Prostate gland (tissue), 2 donors: ENCODE measurements at regions not wholly inside any gene's neighbourhood (a gene's known extent, or its start where the extent isn't known, plus 50 kb on each side); places are given as distances from the start of the nearest gene placed in this dataset.

ENCODE experiments used
- DNase-seq: peaks from one replicate; pipeline ENCODE4 v3.0.0-alpha.2; 2019; ENCODE audit warnings: low spot score
- H3K27ac ChIP-seq, 2 donors: fragments of 200-600 bp; sonication (generic); 2 replicates each; pipeline ENCODE4 v1.5.1; 2017 to 2019
- H3K27me3 ChIP-seq: fragments of 200-600 bp; sonication (generic); replicated peaks from 2 replicates; pipeline ENCODE4 v1.5.1; 2019; ENCODE audit not compliant: insufficient read depth
- H3K36me3 ChIP-seq, 2 donors: fragments of 200-600 bp; sonication (generic); 1 replicate in 1 of 2; 2 replicates in 1 of 2; pipeline versions ENCODE4 v1.5.1 to v1.8.1; 2017 to 2019
- H3K4me1 ChIP-seq: fragments of 200-600 bp; sonication (generic); replicated peaks from 2 replicates; pipeline ENCODE4 v1.5.1; 2019
- H3K4me3 ChIP-seq, 2 donors: fragments of 200-600 bp; sonication (generic); 2 replicates each; pipeline ENCODE4 v1.5.1; 2017 to 2019
- H3K9me3 ChIP-seq: fragments of 200-600 bp; sonication (generic); 2 replicates; pipeline ENCODE4 v1.5.1; 2017
- CTCF ChIP-seq, 4 experiments: fragments of 200-600 bp in 2 of 4; fragments of 450-650 bp in 2 of 4; sonication (generic) in 2 of 4; IDR thresholded peaks; 1 replicate in 3 of 4; 2 replicates in 1 of 4; pipeline ENCODE4 v1.5.1; 2016 to 2019; ENCODE audit warnings: antibody characterized with exemption in 4 of 4, mild to moderate bottlenecking in 2 of 4, moderate library complexity in 2 of 4
- POLR2A ChIP-seq: fragments of 450-650 bp; IDR thresholded peaks from one replicate; pipeline ENCODE4 v1.6.1; 2016; ENCODE audit warnings: antibody characterized with exemption, mild to moderate bottlenecking
- POLR2AphosphoS5 ChIP-seq: sonication (generic); formaldehyde crosslinking; IDR thresholded peaks from one replicate; pipeline ENCODE4 v1.6.1; 2017; ENCODE audit warnings: antibody characterized with exemption
- WGBS: methylation state at CpG from one replicate; pipeline ENCODE4 v1.1.5; 2018; 5-methylcytosine and 5-hydroxymethylcytosine counted together
- intact Hi-C: fragments of 100-400 bp; cut with DNase I; formaldehyde crosslinking; loops from one replicate; pipeline ENCODE4 v1.14.2; 2022

DNA sequence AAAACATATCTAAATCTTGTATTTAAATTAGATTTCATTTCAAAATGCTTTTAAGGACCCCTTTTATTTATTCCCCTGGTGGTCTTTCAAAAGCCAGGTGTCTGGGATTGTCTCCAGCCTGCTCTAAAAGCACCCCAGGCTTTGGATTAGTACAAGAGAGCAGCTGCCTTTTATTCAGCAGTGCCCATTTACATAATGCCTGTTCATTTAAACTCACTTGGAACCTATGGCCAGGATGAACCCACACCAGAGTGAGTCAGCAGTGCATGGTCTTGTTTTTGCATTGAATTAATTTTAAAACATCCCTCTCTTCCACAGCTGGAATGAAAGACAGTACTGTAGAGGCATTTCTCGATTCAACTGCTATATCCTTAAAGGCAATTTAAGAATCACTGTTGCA is 64.1 kb upstream of the TENM3 start:
- no peaks in the 10 kb centered on the region for H3K36me3 ChIP-seq
- no peaks in the 10 kb centered on the region for H3K27me3 ChIP-seq
- WGBS = 100% methylated on average over 1 of the region's 1 CpG
- H3K4me3 ChIP-seq = no peak overlapping the region
- TF ChIP-seq POLR2AphosphoS5 (no peak), CTCF (IDR thresholded peaks at IDR 0.05) (no peak), POLR2A (no peak)
- no peaks in the 10 kb centered on the region for H3K9me3 ChIP-seq
- no peaks in the 10 kb centered on the region for H3K4me1 ChIP-seq
- no peak overlapping the region for H3K27ac ChIP-seq
- DNase-seq = no peak
- intact Hi-C loops = no loop called here

DNA sequence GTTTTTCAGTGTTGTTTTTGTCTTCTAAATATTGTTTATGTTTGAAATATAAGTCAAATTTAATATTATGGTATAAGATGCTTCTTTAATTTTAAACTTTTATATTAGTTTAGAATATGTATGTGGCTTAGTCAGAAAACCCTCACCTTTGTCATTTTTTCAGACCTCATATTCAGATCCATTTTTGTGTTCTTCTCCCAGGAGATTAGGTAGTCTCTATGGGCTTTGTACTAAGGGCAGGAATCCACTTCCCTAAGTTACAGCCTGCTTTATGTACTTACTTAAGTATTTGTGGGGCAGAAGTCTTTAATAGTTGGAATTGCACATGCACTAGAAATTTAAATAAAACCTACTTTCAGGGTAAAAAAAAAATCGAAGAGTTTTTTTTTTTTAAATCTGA is 63.5 kb upstream of the TENM3 start:
- Histone ChIP-seq H3K4me3 (no peak overlapping the region), H3K4me1 (no peaks in the 10 kb centered on the region), H3K27me3 (no peaks in the 10 kb centered on the region), H3K36me3 (no peaks in the 10 kb centered on the region), H3K9me3 (no peaks in the 10 kb centered on the region), H3K27ac (no peak overlapping the region)
- no peak for DNase-seq
- intact Hi-C loops = no loop called here
- WGBS = 85% methylated on average over 1 of the region's 1 CpG
- TF ChIP-seq POLR2A (no peak), CTCF (IDR thresholded peaks at IDR 0.05) (no peak), POLR2AphosphoS5 (no peak)

GRCh38 chr4:182185491-182185890 is 57.7 kb upstream of the TENM3 start:
- TF ChIP-seq CTCF (IDR thresholded peaks at IDR 0.05) (no peak), POLR2AphosphoS5 (no peak), POLR2A (no peak)
- Histone ChIP-seq H3K27me3 (no peaks in the 10 kb centered on the region), H3K4me1 (no peaks in the 10 kb centered on the region), H3K9me3 (no peaks in the 10 kb centered on the region), H3K36me3 (no peaks in the 10 kb centered on the region), H3K4me3 (no peak overlapping the region), H3K27ac (no peak overlapping the region)
- DNase-seq = no peak
- intact Hi-C loops = no loop called here
- WGBS = 69% methylated on average over 6 of the region's 6 CpGs

GRCh38 chr4:182187674-182188073 is 55.5 kb upstream of the TENM3 start:
- Histone ChIP-seq H3K9me3 (no peaks in the 10 kb centered on the region), H3K4me3 (no peak overlapping the region), H3K4me1 (no peaks in the 10 kb centered on the region), H3K36me3 (no peaks in the 10 kb centered on the region), H3K27me3 (no peaks in the 10 kb centered on the region), H3K27ac (no peak overlapping the region)
- intact Hi-C loops = no loop called here
- TF ChIP-seq CTCF (IDR thresholded peaks at IDR 0.05) = no peak
- no peak for TF ChIP-seq POLR2A
- TF ChIP-seq POLR2AphosphoS5 = no peak
- WGBS = 1% methylated on average over 2 of the region's 2 CpGs
- DNase-seq = no peak

- 91% methylated on average over 3 of the region's 3 CpGs for WGBS
- TF ChIP-seq POLR2AphosphoS5 (no peak), POLR2A (no peak), CTCF (IDR thresholded peaks at IDR 0.05) (no peak)
- H3K27me3 ChIP-seq = no peaks in the 10 kb centered on the region
- DNase-seq = no peak
- no peak overlapping the region for H3K27ac ChIP-seq
- no peaks in the 10 kb centered on the region for H3K4me1 ChIP-seq
- H3K9me3 ChIP-seq = no peaks in the 10 kb centered on the region
- intact Hi-C loops = no loop called here
- no peak overlapping the region for H3K4me3 ChIP-seq
- no peaks in the 10 kb centered on the region for H3K36me3 ChIP-seq
These were observed 54.6 kb upstream of the TENM3 start for GRCh38 chr4:182188622-182189021.
